Prostate gland (tissue), 2 donors: ENCODE measurements at regions not wholly inside any gene's neighbourhood (a gene's known extent, or its start where the extent isn't known, plus 50 kb on each side); places are given as distances from the start of the nearest gene placed in this dataset.

Source experiments
- POLR2A ChIP-seq: fragments of 450-650 bp; IDR thresholded peaks from one replicate; pipeline ENCODE4 v1.6.1; 2016; ENCODE audit warnings: antibody characterized with exemption, mild to moderate bottlenecking
- TF ChIP-seq, protein P1 (sequence below), 4 experiments: fragments of 200-600 bp in 2 of 4; fragments of 450-650 bp in 2 of 4; sonication (generic) in 2 of 4; IDR thresholded peaks; 1 replicate in 3 of 4; 2 replicates in 1 of 4; pipeline ENCODE4 v1.5.1; 2016 to 2019; ENCODE audit warnings: antibody characterized with exemption in 4 of 4, mild to moderate bottlenecking in 2 of 4, moderate library complexity in 2 of 4

DNA sequence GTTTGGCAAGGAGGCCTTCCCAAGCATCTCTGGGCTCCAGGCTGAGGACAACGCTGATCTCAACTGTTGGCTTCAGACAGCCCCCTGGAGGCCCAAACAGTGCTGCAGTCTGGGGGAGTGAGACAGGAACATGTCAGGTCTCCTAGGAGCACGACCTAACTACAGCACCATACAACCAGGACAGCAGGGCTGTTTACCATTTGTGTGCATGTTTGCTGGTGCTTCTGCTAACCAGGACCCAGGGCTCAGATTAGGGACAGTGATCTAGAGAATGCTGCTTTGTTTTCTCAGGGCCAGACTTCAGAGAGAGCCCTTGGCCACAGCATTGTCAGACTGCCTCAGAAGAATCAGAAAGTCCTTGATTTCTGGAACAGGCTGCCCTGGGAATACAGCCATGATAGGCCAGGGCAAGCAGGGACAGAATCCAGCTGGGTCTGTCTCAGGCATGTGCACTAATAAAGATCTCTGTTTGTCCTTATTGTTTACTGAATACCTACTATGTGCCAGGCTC, 126.5 kb downstream of the VPREB1 start:
- TF ChIP-seq, protein P1, sequence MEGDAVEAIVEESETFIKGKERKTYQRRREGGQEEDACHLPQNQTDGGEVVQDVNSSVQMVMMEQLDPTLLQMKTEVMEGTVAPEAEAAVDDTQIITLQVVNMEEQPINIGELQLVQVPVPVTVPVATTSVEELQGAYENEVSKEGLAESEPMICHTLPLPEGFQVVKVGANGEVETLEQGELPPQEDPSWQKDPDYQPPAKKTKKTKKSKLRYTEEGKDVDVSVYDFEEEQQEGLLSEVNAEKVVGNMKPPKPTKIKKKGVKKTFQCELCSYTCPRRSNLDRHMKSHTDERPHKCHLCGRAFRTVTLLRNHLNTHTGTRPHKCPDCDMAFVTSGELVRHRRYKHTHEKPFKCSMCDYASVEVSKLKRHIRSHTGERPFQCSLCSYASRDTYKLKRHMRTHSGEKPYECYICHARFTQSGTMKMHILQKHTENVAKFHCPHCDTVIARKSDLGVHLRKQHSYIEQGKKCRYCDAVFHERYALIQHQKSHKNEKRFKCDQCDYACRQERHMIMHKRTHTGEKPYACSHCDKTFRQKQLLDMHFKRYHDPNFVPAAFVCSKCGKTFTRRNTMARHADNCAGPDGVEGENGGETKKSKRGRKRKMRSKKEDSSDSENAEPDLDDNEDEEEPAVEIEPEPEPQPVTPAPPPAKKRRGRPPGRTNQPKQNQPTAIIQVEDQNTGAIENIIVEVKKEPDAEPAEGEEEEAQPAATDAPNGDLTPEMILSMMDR (IDR thresholded peaks at IDR 0.05), result no peak
- no peak for TF ChIP-seq POLR2A
